Esophagus (tissue), 2 donors: ENCODE measurements at regions not wholly inside any gene's neighbourhood (a gene's known extent, or its start where the extent isn't known, plus 50 kb on each side); places are given as distances from the start of the nearest gene placed in this dataset.

ENCODE experiments used
- H3K27ac ChIP-seq, 2 donors: one replicate each; pipeline ENCODE4 v1.5.1; 2013; ENCODE audit warnings: low read depth in 2 of 2, mild to moderate bottlenecking in 2 of 2, inconsistent platforms in 1 of 2, low read length in 1 of 2, moderate library complexity in 1 of 2
- H3K27me3 ChIP-seq, 2 donors: one replicate each; pipeline ENCODE4 v1.6.1; 2013; ENCODE audit warnings: low read length in 2 of 2, control low read depth in 1 of 2, mild to moderate bottlenecking in 1 of 2; ENCODE audit not compliant: insufficient read depth in 2 of 2, control insufficient read depth in 1 of 2
- H3K36me3 ChIP-seq, 2 donors: one replicate each; pipeline ENCODE4 v1.6.1; 2013; ENCODE audit warnings: low read length in 1 of 2; ENCODE audit not compliant: control insufficient read depth in 2 of 2, insufficient read depth in 2 of 2
- H3K4me1 ChIP-seq, 2 donors: one replicate each; pipeline ENCODE4 v1.6.1; 2013; ENCODE audit warnings: low read length in 1 of 2; ENCODE audit not compliant: control insufficient read depth in 2 of 2, insufficient read depth in 2 of 2
- H3K4me3 ChIP-seq, 2 donors: one replicate each; pipeline ENCODE4 v1.5.1; 2013; ENCODE audit warnings: low read length in 2 of 2, mild to moderate bottlenecking in 2 of 2, low read depth in 1 of 2, moderate library complexity in 1 of 2
- H3K9me3 ChIP-seq, 2 donors: one replicate each; pipeline ENCODE4 v1.6.1; 2013; ENCODE audit warnings: mild to moderate bottlenecking in 2 of 2, low read depth in 1 of 2, low read length in 1 of 2, moderate library complexity in 1 of 2; ENCODE audit not compliant: control insufficient read depth in 2 of 2, insufficient read depth in 1 of 2
- WGBS, 2 donors: extraction: QIAGEN DNeasy Blood & Tissue Kit; methylation state at CpG; one replicate each; pipeline ENCODE4 v1.1.7; 2013; 5-methylcytosine and 5-hydroxymethylcytosine counted together
- donor health status: healthy with polysubstance abuse.
- donor health status: Bipolar disorder and iron deficiency.

DNA sequence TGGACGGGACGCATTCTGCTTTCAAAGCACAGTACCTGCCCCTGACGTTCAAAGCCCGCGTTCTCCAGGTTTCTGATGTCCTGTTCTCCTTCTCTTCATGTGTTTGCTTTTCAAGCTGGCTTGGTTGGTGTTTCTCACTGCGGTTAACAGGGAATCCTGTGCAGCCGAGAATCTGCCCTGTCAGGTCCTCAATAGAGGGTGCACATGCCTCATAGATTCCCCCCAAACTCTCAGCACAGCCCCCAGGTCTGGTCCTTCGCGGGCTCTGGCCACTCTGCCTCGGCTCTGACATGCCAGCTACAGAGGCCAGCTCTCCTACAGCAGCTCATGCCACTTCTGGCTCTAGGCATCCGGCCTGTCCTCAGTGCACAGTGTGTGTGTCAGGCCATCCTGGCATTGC is 1343.8 kb downstream of the TBC1D22A start:
- H3K36me3 ChIP-seq: no peaks in the 10 kb centered on the region
- 74 to 78% methylated on average over 11 of the region's 11 CpGs for WGBS, 2 donors
- H3K4me1 ChIP-seq: no peaks in the 10 kb centered on the region
- peaks cover 0 to 3% of the 10 kb centered on the region in 2 donors for H3K27me3 ChIP-seq
- peaks cover 2 to 6% of the 10 kb centered on the region in 2 donors for H3K9me3 ChIP-seq
- H3K27ac ChIP-seq: no peak overlapping the region
- no peak overlapping the region for H3K4me3 ChIP-seq

- H3K27ac ChIP-seq: no peak overlapping the region
- peaks cover 0 to 3% of the 10 kb centered on the region in 2 donors for H3K27me3 ChIP-seq
- H3K36me3 ChIP-seq: no peaks in the 10 kb centered on the region
- WGBS, 2 donors: 55 to 61% methylated on average over 9 of the region's 9 CpGs
- no peak overlapping the region for H3K4me3 ChIP-seq
- H3K9me3 ChIP-seq: peaks cover 2 to 6% of the 10 kb centered on the region in 2 donors
- no peaks in the 10 kb centered on the region for H3K4me1 ChIP-seq
These were observed 1342.8 kb downstream of the TBC1D22A start for GRCh38 chr22:48105259-48105658.

- 75% methylated on average over 15 of the region's 15 CpGs for WGBS, 2 donors
These were observed 1342.3 kb downstream of the TBC1D22A start for GRCh38 chr22:48104766-48105165.

DNA sequence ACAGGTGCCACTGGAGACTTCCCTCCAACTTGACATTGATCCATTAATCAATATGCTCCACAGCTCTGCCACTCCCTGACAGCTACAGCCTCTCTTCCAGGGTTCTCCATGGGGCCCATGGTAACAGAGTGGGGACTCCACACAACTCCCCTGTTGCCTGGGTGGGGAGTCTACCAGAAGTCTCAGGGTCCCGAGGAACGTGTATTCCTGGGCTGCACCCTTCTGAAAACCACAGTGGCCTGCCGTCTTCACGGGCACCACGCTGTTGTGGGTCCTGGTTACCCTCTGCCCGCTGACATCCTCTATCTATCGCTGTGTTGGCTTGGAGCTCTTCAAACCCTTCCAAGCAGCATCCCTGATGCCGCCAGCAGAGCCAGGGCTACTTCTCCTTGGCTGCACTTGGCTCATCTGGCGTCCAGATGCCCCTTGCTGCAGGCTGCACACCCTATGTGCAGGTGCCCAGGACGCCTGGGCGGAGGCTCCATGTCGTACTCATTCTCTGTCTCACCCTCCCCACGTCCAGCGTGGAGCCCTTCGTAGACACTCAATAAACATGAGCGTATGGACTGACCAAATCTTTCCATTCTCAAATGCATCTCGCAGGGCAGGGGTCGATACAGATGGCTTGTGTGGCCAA is 1341.8 kb downstream of the TBC1D22A start:
- H3K27me3 ChIP-seq: peaks cover 0 to 3% of the 10 kb centered on the region in 2 donors

More at GRCh38 chr22:48104766-48105165, 1342.3 kb downstream of the TBC1D22A start:
- Histone ChIP-seq H3K36me3 (no peaks in the 10 kb centered on the region), H3K27me3 (peaks cover 0 to 3% of the 10 kb centered on the region in 2 donors), H3K9me3 (peaks cover 2 to 6% of the 10 kb centered on the region in 2 donors), H3K4me3 (no peak overlapping the region), H3K4me1 (no peaks in the 10 kb centered on the region), H3K27ac (no peak overlapping the region)

DNA sequence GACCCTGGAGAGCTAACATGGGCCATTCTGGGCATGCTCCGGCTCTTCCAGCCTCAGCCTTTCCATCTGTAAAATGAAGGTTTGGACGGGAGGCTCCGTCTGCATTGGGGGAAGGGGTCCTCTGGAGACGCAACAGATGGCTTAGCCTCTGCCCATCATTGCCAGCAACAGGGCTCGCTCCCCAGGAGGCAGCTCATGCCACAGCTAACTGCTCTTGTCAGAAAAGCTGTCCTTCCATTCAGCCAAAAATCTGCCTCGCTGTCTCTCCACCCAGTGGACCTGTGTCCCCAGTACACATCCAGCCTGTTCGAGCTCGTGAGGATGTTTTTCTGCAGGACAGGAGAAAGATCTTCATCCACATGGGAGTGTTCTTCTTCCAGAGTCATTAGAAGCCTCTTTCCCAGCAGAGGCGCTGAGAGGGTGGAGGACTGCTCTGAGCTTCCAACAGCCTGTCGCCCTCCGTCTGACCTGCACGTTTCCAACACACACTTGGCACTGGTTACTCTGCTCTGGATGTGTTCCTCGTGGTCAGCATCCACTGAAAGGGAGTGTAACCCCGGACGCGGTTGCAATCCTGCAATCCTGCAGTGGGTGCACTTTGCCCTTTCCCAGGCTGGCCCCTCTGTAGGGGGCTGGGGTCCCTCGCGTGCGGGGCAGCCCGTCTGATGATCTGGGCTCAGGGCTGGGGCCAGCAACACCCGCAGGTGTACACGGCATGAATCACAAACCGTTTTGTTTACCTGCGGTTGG is 1340.9 kb downstream of the TBC1D22A start:
- WGBS, 2 donors: 50% methylated on average over 24 of the region's 24 CpGs
- peaks cover 0 to 3% of the 10 kb centered on the region in 2 donors for H3K27me3 ChIP-seq
- H3K4me1 ChIP-seq: no peaks in the 10 kb centered on the region
- H3K27ac ChIP-seq: no peak overlapping the region
- no peaks in the 10 kb centered on the region for H3K36me3 ChIP-seq
- H3K4me3 ChIP-seq: no peak overlapping the region
- peaks cover 0 to 5% of the 10 kb centered on the region in 2 donors for H3K9me3 ChIP-seq

More for the DNA sequence above, 1341.8 kb downstream of the TBC1D22A start:
- Histone ChIP-seq H3K27ac (no peak overlapping the region), H3K36me3 (no peaks in the 10 kb centered on the region), H3K4me1 (no peaks in the 10 kb centered on the region), H3K9me3 (peaks cover 2 to 6% of the 10 kb centered on the region in 2 donors), H3K4me3 (no peak overlapping the region)
- WGBS, 2 donors: 81 to 84% methylated on average over 18 of the region's 18 CpGs

GRCh38 chr22:48102581-48102980 is 1340.1 kb downstream of the TBC1D22A start:
- Histone ChIP-seq H3K4me3 (no peak overlapping the region), H3K4me1 (no peaks in the 10 kb centered on the region), H3K9me3 (peaks cover 0 to 3% of the 10 kb centered on the region in 2 donors), H3K27ac (no peak overlapping the region), H3K36me3 (no peaks in the 10 kb centered on the region), H3K27me3 (peaks cover 0 to 3% of the 10 kb centered on the region in 2 donors)
- 80 to 85% methylated on average over 5 of the region's 5 CpGs for WGBS, 2 donors

DNA sequence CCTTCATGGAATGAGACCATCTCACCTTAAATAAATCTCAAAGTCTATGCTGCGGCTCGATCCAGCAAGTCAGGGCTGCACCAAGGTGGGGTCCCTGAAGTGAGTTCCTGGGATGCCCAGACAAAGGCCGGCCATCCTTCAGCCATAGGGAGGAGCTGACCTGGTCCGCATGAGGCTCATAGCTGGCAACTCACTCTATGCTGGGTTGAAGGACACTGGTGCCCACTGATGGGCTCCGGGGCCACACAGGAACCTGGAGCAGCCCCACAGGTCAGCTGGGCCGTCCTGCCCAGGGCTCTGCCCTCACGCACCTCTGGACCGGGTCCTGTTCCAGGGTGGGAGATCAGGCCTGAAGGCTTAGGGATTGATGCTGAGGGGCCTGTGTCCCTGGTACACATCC is 1339.3 kb downstream of the TBC1D22A start:
- Histone ChIP-seq H3K27ac (no peak overlapping the region), H3K27me3 (peaks cover 0 to 3% of the 10 kb centered on the region in 2 donors), H3K36me3 (no peaks in the 10 kb centered on the region), H3K4me1 (no peaks in the 10 kb centered on the region), H3K9me3 (peaks cover 0 to 2% of the 10 kb centered on the region in 2 donors), H3K4me3 (no peak overlapping the region)
- 93 to 94% methylated on average over 8 of the region's 8 CpGs for WGBS, 2 donors

- H3K36me3 ChIP-seq: no peaks in the 10 kb centered on the region
- H3K27me3 ChIP-seq: no peaks in the 10 kb centered on the region
- H3K4me1 ChIP-seq: no peaks in the 10 kb centered on the region
- H3K9me3 ChIP-seq: peaks cover 0 to 2% of the 10 kb centered on the region in 2 donors
- H3K27ac ChIP-seq: no peak overlapping the region
- no peak overlapping the region for H3K4me3 ChIP-seq
- WGBS, 2 donors: 81 to 85% methylated on average over 14 of the region's 14 CpGs
These were observed 1338.4 kb downstream of the TBC1D22A start for GRCh38 chr22:48100685-48101417.

- Histone ChIP-seq H3K4me1 (no peaks in the 10 kb centered on the region), H3K36me3 (no peaks in the 10 kb centered on the region), H3K27ac (no peak overlapping the region), H3K27me3 (no peaks in the 10 kb centered on the region), H3K4me3 (no peak overlapping the region), H3K9me3 (peaks cover 0 to 2% of the 10 kb centered on the region in 2 donors)
- 65 to 68% methylated on average over 9 of the region's 9 CpGs for WGBS, 2 donors
These were observed 1337.2 kb downstream of the TBC1D22A start for GRCh38 chr22:48099671-48100070.
